ENCODE measurements at regions not wholly inside any gene's neighbourhood (a gene's known extent, or its start where the extent isn't known, plus 50 kb on each side); places are given as distances from the start of the nearest gene placed in this dataset.
"Not testable (repeated sequence)": the region's sequence is repeated elsewhere in the genome, so short reads cannot be mapped to it uniquely, and the experiment has no call there.

DNA sequence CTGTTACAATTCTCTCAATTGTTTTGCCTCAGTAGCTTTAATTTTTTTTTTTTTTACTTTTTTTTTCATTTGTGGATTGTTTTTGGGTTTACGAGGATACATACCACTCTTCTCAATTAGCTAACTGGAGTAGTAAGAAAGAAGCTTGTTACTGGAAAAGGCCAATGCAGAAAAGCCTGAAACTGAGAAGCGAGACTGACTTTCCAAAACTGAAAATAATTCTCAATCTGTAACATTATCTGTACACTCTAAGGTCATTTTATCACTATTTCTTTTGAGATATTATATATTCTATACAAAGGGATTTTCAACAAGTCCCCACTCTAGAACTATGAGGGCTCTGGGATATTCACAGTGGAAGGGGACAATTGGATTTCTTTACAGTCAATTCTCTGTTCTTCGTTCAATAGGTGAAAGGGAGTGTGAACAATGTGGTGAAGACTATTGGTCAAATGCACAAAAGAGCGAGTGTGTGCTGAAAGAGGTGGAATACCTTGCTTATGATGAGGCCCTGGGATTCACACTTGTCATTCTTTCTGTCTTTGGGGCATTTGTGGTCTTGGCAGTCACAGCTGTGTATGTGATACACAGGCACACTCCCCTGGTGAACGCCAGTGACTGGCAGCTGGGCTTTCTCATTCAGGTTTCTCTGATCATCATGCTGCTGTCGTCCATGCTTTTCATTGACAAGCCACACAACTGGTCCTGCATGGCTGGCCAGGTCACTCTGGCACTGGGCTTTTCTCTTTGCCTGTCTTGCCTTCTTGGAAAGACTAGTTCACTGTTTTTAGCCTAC is 83.9 kb upstream of the KCNAB1 start:
- H3K4me1 ChIP-seq (ENCODE audit: insufficient read depth, low read length), result peaks cover 12% of the 10 kb centered on the region
- H3K9me3 ChIP-seq (ENCODE audit: low read length), result no peaks in the 10 kb centered on the region
- H3K27me3 ChIP-seq (ENCODE audit: insufficient read depth, low read length), result no peaks in the 10 kb centered on the region

GRCh38 chr3:156037356-156037755 is 83.0 kb upstream of the KCNAB1 start:
- Histone ChIP-seq H3K36me3 (ENCODE audit: insufficient read depth, low read length) (no peaks in the 10 kb centered on the region), H3K4me1 (ENCODE audit: insufficient read depth, low read length) (peaks cover 12% of the 10 kb centered on the region), H3K27me3 (ENCODE audit: insufficient read depth, low read length) (no peaks in the 10 kb centered on the region), H2AFZ (ENCODE audit: low read depth, low read length) (no peak overlapping the region), H3K4me3 (ENCODE audit: low read length) (no peak overlapping the region), H3K9me3 (ENCODE audit: low read length) (no peaks in the 10 kb centered on the region)

More for the DNA sequence above, 83.9 kb upstream of the KCNAB1 start:
- H3K36me3 ChIP-seq (ENCODE audit: insufficient read depth, low read length), result no peaks in the 10 kb centered on the region
- H3K4me3 ChIP-seq (ENCODE audit: low read length), result no peak overlapping the region
- no peak overlapping the region for H2AFZ ChIP-seq (ENCODE audit: low read depth, low read length)

DNA sequence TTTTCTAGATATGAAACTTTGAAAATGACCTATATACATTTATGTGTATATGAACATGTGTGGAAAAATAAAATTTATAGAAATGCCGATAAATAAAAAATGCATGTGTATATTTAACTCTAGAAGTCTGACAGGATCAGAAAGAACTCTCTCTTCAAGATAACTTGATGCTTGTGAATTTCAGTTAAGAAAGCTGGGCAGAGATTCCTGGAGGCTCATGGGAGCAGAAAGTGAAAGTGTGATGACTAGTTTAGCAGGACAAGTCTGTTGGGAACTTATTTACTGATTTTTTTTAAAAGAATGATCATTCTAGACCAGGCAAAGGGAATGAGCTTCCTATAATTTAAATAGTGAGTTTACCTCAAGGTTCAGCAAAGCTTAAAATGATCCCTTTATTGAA is 81.5 kb upstream of the KCNAB1 start:
- Histone ChIP-seq H3K36me3 (ENCODE audit: insufficient read depth, low read length) (no peaks in the 10 kb centered on the region), H3K9me3 (ENCODE audit: low read length) (no peaks in the 10 kb centered on the region), H3K4me3 (ENCODE audit: low read length) (no peak overlapping the region), H3K4me1 (ENCODE audit: insufficient read depth, low read length) (peaks cover 8% of the 10 kb centered on the region), H3K27me3 (ENCODE audit: insufficient read depth, low read length) (no peaks in the 10 kb centered on the region), H2AFZ (ENCODE audit: low read depth, low read length) (no peak overlapping the region)

GRCh38 chr3:156040041-156040440 is 80.3 kb upstream of the KCNAB1 start:
- no peak overlapping the region for H3K4me3 ChIP-seq (ENCODE audit: low read length)
- no peak overlapping the region for H2AFZ ChIP-seq (ENCODE audit: low read depth, low read length)
- H3K36me3 ChIP-seq (ENCODE audit: insufficient read depth, low read length), result no peaks in the 10 kb centered on the region
- no peaks in the 10 kb centered on the region for H3K9me3 ChIP-seq (ENCODE audit: low read length)
- H3K4me1 ChIP-seq (ENCODE audit: insufficient read depth, low read length), result peaks cover 8% of the 10 kb centered on the region
- H3K27me3 ChIP-seq (ENCODE audit: insufficient read depth, low read length), result no peaks in the 10 kb centered on the region

DNA sequence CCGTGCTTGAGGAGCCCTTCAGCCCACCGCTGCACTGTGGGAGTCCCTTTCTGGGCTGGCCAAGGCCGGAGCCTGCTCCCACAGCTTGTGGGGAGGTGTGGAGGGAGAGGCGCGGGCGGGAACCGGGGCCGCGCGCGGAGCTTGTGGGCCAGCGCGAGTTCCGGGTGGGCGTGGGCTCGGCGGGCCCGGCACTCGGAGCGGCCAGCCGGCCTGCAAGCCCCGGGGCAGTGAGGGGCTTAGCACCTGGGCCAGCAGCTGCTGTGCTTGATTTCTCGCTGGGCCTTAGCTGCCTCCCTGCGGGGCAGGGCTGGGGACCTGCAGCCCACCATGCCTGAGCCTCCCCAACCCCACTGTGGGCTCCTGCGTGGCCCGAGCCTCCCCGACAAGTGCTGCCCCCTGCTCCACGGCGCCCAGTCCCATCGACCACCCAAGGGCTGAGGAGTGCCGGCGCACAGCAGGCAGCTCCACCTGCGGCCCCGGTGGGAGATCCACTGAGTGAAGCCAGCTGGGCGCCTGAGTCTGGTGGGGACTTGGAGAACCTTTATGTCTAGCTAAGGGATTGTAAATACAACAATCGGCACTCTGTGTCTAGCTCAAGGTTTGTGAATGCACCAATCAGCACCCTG is 79.0 kb upstream of the KCNAB1 start:
- not testable (repeated sequence) for H2AFZ ChIP-seq (ENCODE audit: low read depth, low read length); H3K4me1 ChIP-seq (ENCODE audit: insufficient read depth, low read length); H3K36me3 ChIP-seq (ENCODE audit: insufficient read depth, low read length); H3K27me3 ChIP-seq (ENCODE audit: insufficient read depth, low read length); H3K4me3 ChIP-seq (ENCODE audit: low read length); H3K9me3 ChIP-seq (ENCODE audit: low read length)

DNA sequence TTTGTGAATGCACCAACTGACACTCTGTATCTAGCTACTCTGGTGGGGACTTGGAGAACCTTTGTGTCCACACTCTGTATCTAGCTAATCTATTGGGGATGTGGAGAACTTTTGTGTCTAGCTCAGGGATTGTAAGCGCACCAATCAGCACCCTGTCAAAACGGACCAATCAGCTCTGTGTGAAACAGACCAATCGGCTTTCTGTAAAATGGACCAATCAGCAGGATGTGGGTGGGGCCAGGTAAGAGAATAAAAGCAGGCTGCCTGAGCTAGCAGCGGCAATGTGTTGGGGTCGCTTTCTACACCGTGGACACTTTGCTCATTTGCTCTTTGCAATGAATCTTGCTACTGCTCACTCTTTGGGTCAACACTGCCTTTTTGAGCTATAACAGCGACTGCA is 78.5 kb upstream of the KCNAB1 start:
- not testable (repeated sequence) for H3K36me3 ChIP-seq (ENCODE audit: insufficient read depth, low read length); H3K4me3 ChIP-seq (ENCODE audit: low read length); H3K27me3 ChIP-seq (ENCODE audit: insufficient read depth, low read length); H3K4me1 ChIP-seq (ENCODE audit: insufficient read depth, low read length); H2AFZ ChIP-seq (ENCODE audit: low read depth, low read length); H3K9me3 ChIP-seq (ENCODE audit: low read length)

- not testable (repeated sequence) for H3K36me3 ChIP-seq (ENCODE audit: insufficient read depth, low read length); H3K4me1 ChIP-seq (ENCODE audit: insufficient read depth, low read length); H3K9me3 ChIP-seq (ENCODE audit: low read length); H2AFZ ChIP-seq (ENCODE audit: low read depth, low read length); H3K4me3 ChIP-seq (ENCODE audit: low read length); H3K27me3 ChIP-seq (ENCODE audit: insufficient read depth, low read length)
These were observed 76.3 kb upstream of the KCNAB1 start for GRCh38 chr3:156043832-156044633.

GRCh38 chr3:156044634-156044975 is 75.8 kb upstream of the KCNAB1 start:
- H3K4me3 ChIP-seq (ENCODE audit: low read length), result no peak overlapping the region
- H3K27me3 ChIP-seq (ENCODE audit: insufficient read depth, low read length), result no peaks in the 10 kb centered on the region
- no peak overlapping the region for H2AFZ ChIP-seq (ENCODE audit: low read depth, low read length)
- no peaks in the 10 kb centered on the region for H3K36me3 ChIP-seq (ENCODE audit: insufficient read depth, low read length)
- no peaks in the 10 kb centered on the region for H3K4me1 ChIP-seq (ENCODE audit: insufficient read depth, low read length)
- no peaks in the 10 kb centered on the region for H3K9me3 ChIP-seq (ENCODE audit: low read length)

DNA sequence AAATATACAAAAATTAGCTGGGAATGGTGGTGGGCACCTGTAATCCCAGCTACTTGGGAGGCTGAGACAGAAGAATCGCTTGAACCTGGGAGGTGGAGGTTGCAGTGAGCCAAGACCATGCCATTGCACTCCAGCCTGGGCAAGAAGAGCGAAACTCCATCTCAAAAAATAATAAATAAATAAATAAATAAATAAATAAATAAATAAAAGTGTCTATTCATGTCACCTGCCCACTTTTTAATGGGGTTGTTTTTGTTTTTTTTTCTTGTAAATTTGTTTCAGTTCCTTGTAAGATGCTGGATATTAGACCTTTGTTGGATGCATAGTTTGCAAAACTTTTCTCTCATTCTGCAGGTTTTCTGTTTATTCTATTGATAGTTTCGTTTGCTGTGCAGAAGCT is 71.9 kb upstream of the KCNAB1 start:
- H3K4me3 ChIP-seq (ENCODE audit: low read length); H3K27me3 ChIP-seq (ENCODE audit: insufficient read depth, low read length); H3K9me3 ChIP-seq (ENCODE audit: low read length); H3K36me3 ChIP-seq (ENCODE audit: insufficient read depth, low read length); H3K4me1 ChIP-seq (ENCODE audit: insufficient read depth, low read length); H2AFZ ChIP-seq (ENCODE audit: low read depth, low read length): not testable (repeated sequence)

- Histone ChIP-seq H3K4me1 (ENCODE audit: insufficient read depth, low read length) (no peaks in the 10 kb centered on the region), H3K27me3 (ENCODE audit: insufficient read depth, low read length) (no peaks in the 10 kb centered on the region)
These were observed 69.5 kb upstream of the KCNAB1 start for GRCh38 chr3:156050918-156051317.

DNA sequence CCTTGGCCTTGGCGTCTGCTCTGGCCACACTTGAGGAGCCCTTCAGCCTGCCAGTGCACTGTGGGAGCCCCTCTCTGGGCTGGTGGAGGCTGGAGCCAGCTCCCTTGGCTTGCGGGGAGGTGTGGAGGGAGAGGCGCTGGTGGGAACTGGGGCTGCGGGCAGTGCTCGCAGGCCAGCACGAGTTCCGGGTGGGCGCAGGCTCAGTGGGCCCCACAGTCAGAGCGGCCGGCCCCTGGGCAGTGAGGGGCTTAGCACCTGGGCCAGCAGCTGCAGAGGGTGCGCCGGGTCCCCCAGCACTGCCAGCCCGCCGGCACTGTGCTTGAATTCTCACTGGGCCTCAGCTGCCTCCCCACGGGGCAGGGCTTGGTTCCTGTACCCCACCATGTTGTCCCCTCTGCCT is 68.7 kb upstream of the KCNAB1 start:
- H3K4me1 ChIP-seq (ENCODE audit: insufficient read depth, low read length), result no peaks in the 10 kb centered on the region
- no peak overlapping the region for H3K4me3 ChIP-seq (ENCODE audit: low read length)
- no peaks in the 10 kb centered on the region for H3K9me3 ChIP-seq (ENCODE audit: low read length)
- H2AFZ ChIP-seq (ENCODE audit: low read depth, low read length), result no peak overlapping the region
- no peaks in the 10 kb centered on the region for H3K27me3 ChIP-seq (ENCODE audit: insufficient read depth, low read length)
- no peaks in the 10 kb centered on the region for H3K36me3 ChIP-seq (ENCODE audit: insufficient read depth, low read length)

More at GRCh38 chr3:156050918-156051317, 69.5 kb upstream of the KCNAB1 start:
- no peaks in the 10 kb centered on the region for H3K36me3 ChIP-seq (ENCODE audit: insufficient read depth, low read length)
- no peak overlapping the region for H3K4me3 ChIP-seq (ENCODE audit: low read length)
- H2AFZ ChIP-seq (ENCODE audit: low read depth, low read length), result no peak overlapping the region
- H3K9me3 ChIP-seq (ENCODE audit: low read length), result no peaks in the 10 kb centered on the region

GRCh38 chr3:156052115-156052514 is 68.3 kb upstream of the KCNAB1 start:
- Histone ChIP-seq H3K9me3 (ENCODE audit: low read length) (no peaks in the 10 kb centered on the region), H3K4me3 (ENCODE audit: low read length) (no peak overlapping the region), H2AFZ (ENCODE audit: low read depth, low read length) (no peak overlapping the region), H3K4me1 (ENCODE audit: insufficient read depth, low read length) (no peaks in the 10 kb centered on the region), H3K36me3 (ENCODE audit: insufficient read depth, low read length) (no peaks in the 10 kb centered on the region), H3K27me3 (ENCODE audit: insufficient read depth, low read length) (no peaks in the 10 kb centered on the region)

DNA sequence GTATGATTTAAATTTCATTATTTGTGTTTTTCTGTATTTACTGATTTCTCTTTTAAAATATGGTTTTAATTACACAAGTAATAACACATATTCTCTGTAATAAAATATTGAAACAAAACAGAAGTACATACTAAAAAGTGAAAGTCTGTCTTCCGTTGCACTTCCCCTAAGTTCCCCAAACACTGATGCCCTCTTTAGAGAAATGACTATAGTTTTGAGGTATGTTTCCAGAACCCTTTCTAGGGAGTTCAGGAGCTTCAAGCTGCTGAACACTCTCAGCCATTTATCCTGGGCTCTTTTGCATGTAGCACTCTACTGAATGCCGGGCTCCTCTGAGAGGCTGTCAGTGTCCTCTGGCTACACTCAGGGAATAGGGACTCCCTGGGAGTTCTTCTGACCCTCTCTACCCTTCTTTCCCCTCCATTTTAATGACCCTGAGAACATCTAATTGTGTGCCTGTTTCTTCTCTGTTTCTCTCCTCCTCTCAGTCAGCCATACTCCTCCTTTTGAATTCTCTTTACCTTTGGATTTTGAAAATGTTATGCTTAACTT is 60.4 kb upstream of the KCNAB1 start:
- no peaks in the 10 kb centered on the region for H3K4me1 ChIP-seq (ENCODE audit: insufficient read depth, low read length)
- H3K27me3 ChIP-seq (ENCODE audit: insufficient read depth, low read length), result no peaks in the 10 kb centered on the region
- H3K36me3 ChIP-seq (ENCODE audit: insufficient read depth, low read length), result no peaks in the 10 kb centered on the region
- no peaks in the 10 kb centered on the region for H3K9me3 ChIP-seq (ENCODE audit: low read length)
- H3K4me3 ChIP-seq (ENCODE audit: low read length), result no peak overlapping the region
- no peak overlapping the region for H2AFZ ChIP-seq (ENCODE audit: low read depth, low read length)

Data from neuron (in vitro differentiated cells).